GM19455 (cell line): ENCODE measurements at regions not wholly inside any gene's neighbourhood (a gene's known extent, or its start where the extent isn't known, plus 50 kb on each side); places are given as distances from the start of the nearest gene placed in this dataset.
"Not testable (repeated sequence)": the region's sequence is repeated elsewhere in the genome, so short reads cannot be mapped to it uniquely, and the experiment has no call there.

Experiments used
- ATAC-seq: cut with Tn5 transposase; IDR thresholded peaks from one replicate; pipeline ENCODE4 v1.9.1; 2021; ENCODE audit not compliant: unreplicated experiment

- ATAC-seq: no peak
Measured at GRCh38 chr5:60517850-60518249, 182.1 kb downstream of the DEPDC1B start.

GRCh38 chr5:60517094-60517694, 182.8 kb downstream of the DEPDC1B start:
- no peak for ATAC-seq

- ATAC-seq: no peak
Measured at GRCh38 chr5:60516688-60517087, 183.3 kb downstream of the DEPDC1B start.

- no peak for ATAC-seq
Measured at GRCh38 chr5:60514152-60514551, 185.8 kb downstream of the DEPDC1B start.

GRCh38 chr5:60512117-60512516, 187.8 kb downstream of the DEPDC1B start:
- ATAC-seq: no peak

GRCh38 chr5:60510663-60511062, 189.3 kb downstream of the DEPDC1B start:
- no peak for ATAC-seq

GRCh38 chr5:60510049-60510448, 189.9 kb downstream of the DEPDC1B start:
- no peak for ATAC-seq

- ATAC-seq: no peak
Measured at GRCh38 chr5:60509519-60509918, 190.4 kb downstream of the DEPDC1B start.

GRCh38 chr5:60507687-60508086, 192.3 kb downstream of the DEPDC1B start:
- no peak for ATAC-seq

GRCh38 chr5:60505373-60506171, 194.4 kb downstream of the DEPDC1B start:
- no peak for ATAC-seq

- ATAC-seq: peak; percentile 90
Measured at GRCh38 chr5:60504342-60504741, 195.6 kb downstream of the DEPDC1B start.

- peak; percentile 78 for ATAC-seq
Measured at GRCh38 chr5:60503771-60504170, 196.2 kb downstream of the DEPDC1B start.

GRCh38 chr5:60497706-60498500, 202.1 kb downstream of the DEPDC1B start:
- ATAC-seq: no peak

GRCh38 chr5:60495644-60496520, 204.1 kb downstream of the DEPDC1B start:
- ATAC-seq: no peak

GRCh38 chr5:60494635-60495034, 205.3 kb downstream of the DEPDC1B start:
- ATAC-seq: no peak

- no peak for ATAC-seq
Measured at GRCh38 chr5:60494144-60494543, 205.8 kb downstream of the DEPDC1B start.

- no peak for ATAC-seq
Measured at GRCh38 chr5:60493372-60493771, 206.6 kb downstream of the DEPDC1B start.

- ATAC-seq: no peak
Measured at GRCh38 chr5:60492958-60493357, 207.0 kb downstream of the DEPDC1B start.

- not testable (repeated sequence) for ATAC-seq
Measured at GRCh38 chr5:60492358-60492757, 207.6 kb downstream of the DEPDC1B start.

GRCh38 chr5:60490597-60491166, 209.3 kb downstream of the DEPDC1B start:
- no peak for ATAC-seq
